Suppressor macrophage (primary cell): ENCODE measurements at regions not wholly inside any gene's neighbourhood (a gene's known extent, or its start where the extent isn't known, plus 50 kb on each side); places are given as distances from the start of the nearest gene placed in this dataset.
"Not testable (repeated sequence)": the region's sequence is repeated elsewhere in the genome, so short reads cannot be mapped to it uniquely, and the experiment has no call there.

Source experiments
- DNase-seq, 4 experiments: peaks; one replicate each; pipeline ENCODE4 v3.0.0-alpha.2; 2020 to 2022

- DNase-seq, result not testable (repeated sequence)
These were observed 1430.4 kb downstream of the TSPY10 start for GRCh38 chrY:10958122-10958521.

GRCh38 chrY:10973422-10973821, 1445.7 kb downstream of the TSPY10 start:
- no peak for DNase-seq

- DNase-seq, result no peak
These were observed 1459.0 kb downstream of the TSPY10 start for GRCh38 chrY:10986655-10987054.

- no peak for DNase-seq
These were observed 1459.9 kb downstream of the TSPY10 start for GRCh38 chrY:10987626-10988025.

- DNase-seq, result no peak
These were observed 1466.3 kb downstream of the TSPY10 start for GRCh38 chrY:10993955-10994354.

GRCh38 chrY:10999715-11000114, 1472.0 kb downstream of the TSPY10 start:
- not testable (repeated sequence) for DNase-seq

- DNase-seq, result not testable (repeated sequence)
These were observed 1486.5 kb downstream of the TSPY10 start for GRCh38 chrY:11014229-11014628.

- DNase-seq, result no peak
These were observed 1495.1 kb downstream of the TSPY10 start for GRCh38 chrY:11022734-11023133.

GRCh38 chrY:11044234-11044883, 1516.7 kb downstream of the TSPY10 start:
- DNase-seq, result no peak

- no peak for DNase-seq
These were observed 1535.8 kb downstream of the TSPY10 start for GRCh38 chrY:11063486-11063885.

- no peak for DNase-seq
These were observed 1536.3 kb downstream of the TSPY10 start for GRCh38 chrY:11063960-11064359.

GRCh38 chrY:11064376-11064775, 1536.7 kb downstream of the TSPY10 start:
- no peak for DNase-seq

- no peak for DNase-seq
These were observed 1541.6 kb downstream of the TSPY10 start for GRCh38 chrY:11069271-11069670.

- no peak for DNase-seq
These were observed 1542.8 kb downstream of the TSPY10 start for GRCh38 chrY:11070250-11071113.

GRCh38 chrY:11085801-11086200, 1558.1 kb downstream of the TSPY10 start:
- not testable (repeated sequence) for DNase-seq

- not testable (repeated sequence) for DNase-seq
These were observed 1569.8 kb downstream of the TSPY10 start for GRCh38 chrY:11097498-11097897.

- DNase-seq, result not testable (repeated sequence)
These were observed 1570.7 kb downstream of the TSPY10 start for GRCh38 chrY:11098419-11098818.

GRCh38 chrY:11099004-11099403, 1571.3 kb downstream of the TSPY10 start:
- DNase-seq, result no peak

- DNase-seq, result not testable (repeated sequence)
These were observed 1572.8 kb downstream of the TSPY10 start for GRCh38 chrY:11100472-11100871.

GRCh38 chrY:11102987-11103386, 1575.3 kb downstream of the TSPY10 start:
- not testable (repeated sequence) for DNase-seq

GRCh38 chrY:11107127-11107918, 1579.6 kb downstream of the TSPY10 start:
- DNase-seq, result not testable (repeated sequence)

- DNase-seq, result not testable (repeated sequence)
These were observed 1549.3 kb upstream of the USP9Y start for GRCh38 chrY:11151724-11152123.

- not testable (repeated sequence) for DNase-seq
These were observed 1544.9 kb upstream of the USP9Y start for GRCh38 chrY:11156100-11156499.
